GM19025 (cell line): ENCODE measurements at regions not wholly inside any gene's neighbourhood (a gene's known extent, or its start where the extent isn't known, plus 50 kb on each side); places are given as distances from the start of the nearest gene placed in this dataset.
"Not testable (repeated sequence)": the region's sequence is repeated elsewhere in the genome, so short reads cannot be mapped to it uniquely, and the experiment has no call there.

Experiments used
- ATAC-seq: cut with Tn5 transposase; IDR thresholded peaks from one replicate; pipeline ENCODE4 v1.9.1; 2021; ENCODE audit warnings: mild to moderate bottlenecking, low read depth, moderate library complexity; ENCODE audit not compliant: unreplicated experiment

DNA sequence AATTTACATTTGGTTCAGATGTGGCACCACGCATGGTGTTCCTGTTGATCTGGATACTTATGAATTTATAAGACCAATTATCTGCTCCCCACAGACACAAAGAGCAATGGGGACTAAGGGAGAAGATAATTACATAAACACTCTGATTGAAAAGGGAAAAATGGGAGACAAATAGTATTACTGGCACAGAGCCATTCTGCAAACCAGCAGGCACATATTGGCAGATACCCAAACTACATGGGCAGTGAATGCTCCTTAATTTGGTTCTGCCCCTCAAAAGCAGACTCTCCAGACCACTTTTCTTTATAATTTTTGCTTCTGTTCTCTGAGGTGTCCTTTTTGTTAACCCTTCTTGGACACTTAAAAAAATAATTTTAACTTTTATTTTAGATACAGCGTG lies 1674.2 kb downstream of the PCDH9 start:
- ATAC-seq: no peak

DNA sequence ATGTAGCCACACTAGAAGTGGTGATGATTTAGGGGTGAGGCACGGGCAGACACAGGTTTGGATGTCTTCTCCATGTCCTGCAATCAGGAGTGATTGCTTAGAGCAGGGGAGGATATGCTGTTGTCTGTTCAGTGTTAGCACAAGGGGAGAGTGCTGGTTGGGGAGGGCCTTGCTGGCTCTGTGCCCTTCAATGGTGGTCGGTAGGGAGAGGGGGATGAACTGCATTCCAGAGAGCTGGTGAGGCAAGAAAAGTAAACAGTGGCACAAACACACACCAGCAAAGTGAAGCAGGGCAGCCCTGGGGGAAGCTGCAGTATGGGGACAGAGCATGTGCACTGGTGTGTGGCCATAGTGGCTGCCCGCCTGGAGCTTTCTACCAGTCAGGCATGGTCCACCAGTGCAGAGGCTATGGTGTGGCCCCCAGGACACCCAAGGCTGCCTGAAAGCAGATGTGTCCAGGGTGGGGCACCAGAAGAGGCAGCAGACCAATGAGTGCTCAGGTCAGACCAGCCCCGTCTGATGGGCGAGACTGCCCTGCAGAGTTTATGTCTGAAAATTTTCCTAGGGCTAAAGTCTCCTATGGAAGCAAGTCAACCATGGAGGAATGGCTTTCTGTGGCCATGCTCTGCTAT lies 1676.9 kb downstream of the PCDH9 start:
- no peak for ATAC-seq

DNA sequence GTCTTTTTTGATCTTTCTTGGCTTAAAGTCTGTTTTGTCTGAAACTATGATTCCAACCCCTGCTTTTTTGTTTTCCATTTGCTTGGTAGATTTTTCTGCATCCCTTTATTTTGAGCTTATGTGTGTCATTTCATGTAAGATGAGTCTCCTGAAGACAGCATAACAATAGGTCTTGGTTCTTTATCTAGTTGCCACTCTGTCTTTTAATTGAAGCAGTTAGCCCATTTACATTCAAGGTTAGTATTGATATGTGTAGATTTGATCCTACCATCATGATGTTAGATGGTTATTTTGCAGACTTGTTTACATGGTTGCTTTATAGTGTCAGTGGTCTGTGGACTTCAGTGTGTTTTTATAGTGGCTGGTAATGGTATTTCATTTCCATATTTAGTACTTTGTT lies 1678.9 kb downstream of the PCDH9 start:
- ATAC-seq: no peak

DNA sequence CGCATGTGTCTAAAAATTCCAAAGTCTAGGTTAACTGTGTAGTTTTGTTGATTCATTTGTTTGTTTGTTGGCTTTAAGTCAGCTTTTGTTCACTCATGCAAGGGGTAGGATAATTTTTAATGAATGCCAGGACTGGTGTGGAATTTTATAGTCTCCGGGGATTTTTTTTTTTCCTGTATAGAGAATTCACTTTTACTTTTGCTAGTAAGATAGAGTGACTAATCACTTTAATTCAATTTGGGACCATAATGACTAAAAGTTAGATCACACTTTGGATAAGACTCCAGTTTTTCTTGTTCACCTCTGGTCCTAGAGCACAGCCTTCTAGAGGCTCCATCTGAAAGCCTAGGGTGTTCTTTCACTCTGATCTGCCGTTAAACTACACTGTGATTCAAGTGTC lies 1690.0 kb downstream of the PCDH9 start:
- no peak for ATAC-seq

DNA sequence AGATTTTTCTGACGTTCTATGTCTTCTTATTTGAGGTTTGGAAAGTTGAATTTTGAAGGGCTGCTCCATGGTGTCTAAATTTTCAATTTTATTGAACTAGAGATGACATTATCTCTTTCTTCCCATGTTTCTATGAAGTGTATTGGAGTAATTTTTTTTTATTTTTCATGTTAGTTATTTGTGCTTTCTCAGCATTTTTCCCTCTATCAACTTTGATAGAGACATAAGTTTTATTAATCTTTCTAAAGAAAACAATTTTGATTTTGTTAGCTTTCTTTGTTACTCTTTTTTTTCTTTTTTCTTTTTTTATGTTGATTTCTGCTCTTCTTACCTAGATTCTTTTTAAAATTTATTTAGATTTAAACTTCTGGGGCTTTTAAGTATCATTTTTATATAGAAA lies 1694.8 kb downstream of the PCDH9 start:
- ATAC-seq: no peak

DNA sequence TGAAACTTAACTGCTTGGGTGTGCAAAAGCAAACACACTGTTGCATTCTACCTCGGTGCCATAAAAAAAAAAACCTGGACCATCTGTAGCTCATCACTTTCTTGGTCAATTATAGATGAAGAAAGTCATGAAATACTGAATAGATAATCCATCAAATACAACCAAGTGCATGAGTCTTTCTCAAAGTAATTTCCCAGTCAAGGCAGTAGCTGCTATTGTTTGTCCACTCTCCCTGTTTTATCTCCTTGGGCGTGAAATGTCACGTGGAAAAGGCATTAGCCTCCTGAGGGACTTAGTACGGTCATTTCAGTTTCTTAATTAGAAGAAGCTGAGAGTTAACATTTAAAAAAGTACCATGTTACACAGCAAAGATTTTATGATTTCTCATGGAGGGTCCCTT lies 1697.9 kb downstream of the PCDH9 start:
- ATAC-seq: no peak

DNA sequence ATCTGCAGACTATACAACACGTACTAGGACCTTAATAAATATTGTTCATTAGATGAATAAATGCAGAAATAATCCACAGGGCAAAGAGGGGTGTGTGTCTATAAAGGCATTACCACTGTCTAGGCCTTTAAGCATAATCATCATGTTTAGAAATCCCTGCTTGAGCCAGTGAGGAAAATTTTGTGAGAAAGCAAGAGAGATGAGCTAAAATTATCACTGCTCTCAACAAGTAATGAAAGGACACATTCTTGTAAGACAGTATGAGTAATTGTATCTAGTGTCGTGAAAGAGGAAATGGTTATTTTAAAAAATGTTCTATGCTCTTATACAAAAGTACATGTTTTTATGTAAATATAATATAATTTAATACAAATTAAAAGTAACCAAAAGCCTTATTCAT lies 1699.4 kb downstream of the PCDH9 start:
- no peak for ATAC-seq

DNA sequence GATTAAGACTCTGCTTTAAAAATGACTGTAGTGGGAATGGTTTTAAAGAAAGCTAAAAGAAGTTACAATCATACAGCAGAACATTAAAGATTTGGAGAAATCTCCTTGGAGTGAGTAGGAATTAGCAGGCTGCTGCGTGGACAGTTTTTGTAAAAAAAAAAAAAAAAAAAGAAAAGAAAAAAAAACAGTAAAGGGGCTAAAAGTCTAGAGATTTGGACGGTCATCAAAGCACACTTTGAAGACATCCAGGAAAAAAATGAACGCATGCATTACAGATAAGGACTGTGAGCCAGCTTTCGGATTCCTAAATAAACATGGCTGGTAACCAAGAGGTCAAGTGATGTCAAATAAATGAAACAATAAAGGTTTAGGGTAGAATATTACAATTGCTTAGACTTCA lies 1700.6 kb downstream of the PCDH9 start:
- no peak for ATAC-seq

DNA sequence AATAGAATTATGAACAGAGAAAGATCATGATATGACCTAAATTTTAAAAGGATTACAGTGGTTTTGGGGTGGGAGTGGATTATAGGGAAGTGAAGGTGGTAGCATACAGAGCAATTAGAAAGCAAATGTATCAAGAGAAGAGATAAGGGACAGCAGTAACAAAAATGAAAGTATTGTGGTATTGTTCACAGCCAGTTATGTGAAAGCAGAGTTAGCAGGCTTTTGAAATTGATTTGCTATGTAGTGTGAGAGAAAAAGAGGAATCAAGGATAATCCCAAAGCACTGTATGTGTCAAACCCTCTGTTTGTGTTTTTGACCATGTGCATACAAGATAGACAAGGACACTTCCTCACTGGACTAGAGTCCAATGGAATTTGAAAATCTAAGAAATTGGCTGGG lies 1721.4 kb downstream of the PCDH9 start:
- ATAC-seq: no peak

DNA sequence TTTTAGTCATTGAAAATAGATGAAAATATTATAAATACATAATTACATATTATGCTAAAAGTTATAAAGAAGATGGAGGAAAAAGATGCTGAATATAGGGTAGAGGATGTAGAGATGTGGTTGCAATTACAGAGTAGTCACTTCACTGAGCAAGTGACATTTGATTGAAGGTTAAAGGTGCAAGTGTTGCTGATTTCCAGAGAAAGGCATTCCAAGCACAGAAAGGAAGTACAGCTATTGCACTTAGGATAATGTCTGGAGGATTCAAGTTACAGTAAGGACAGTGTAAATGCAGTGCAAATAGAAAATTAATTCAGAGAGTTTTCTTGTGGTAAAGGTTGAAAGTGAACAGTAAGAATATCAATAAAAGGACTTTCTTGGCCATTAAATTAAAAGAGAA lies 1721.8 kb downstream of the PCDH9 start:
- no peak for ATAC-seq

DNA sequence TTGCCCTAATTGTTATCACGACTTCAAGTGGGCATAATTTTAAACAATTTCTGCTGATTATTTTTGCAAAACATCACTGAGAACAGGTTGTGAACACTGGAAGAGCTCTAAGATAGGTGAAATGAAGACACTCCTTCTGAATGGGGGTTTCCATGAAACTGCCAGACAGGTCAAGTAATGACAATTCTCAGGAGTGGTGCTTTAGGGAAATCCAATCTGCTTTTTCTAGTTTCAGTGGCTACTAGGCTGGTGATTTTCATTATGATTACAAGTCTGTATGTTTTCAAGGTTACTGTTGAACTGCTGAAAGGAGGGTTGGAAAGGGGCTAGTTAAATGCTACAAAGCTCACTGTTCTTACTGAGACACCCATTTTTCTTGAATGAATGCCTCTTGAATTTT lies 1724.2 kb downstream of the PCDH9 start:
- no peak for ATAC-seq

DNA sequence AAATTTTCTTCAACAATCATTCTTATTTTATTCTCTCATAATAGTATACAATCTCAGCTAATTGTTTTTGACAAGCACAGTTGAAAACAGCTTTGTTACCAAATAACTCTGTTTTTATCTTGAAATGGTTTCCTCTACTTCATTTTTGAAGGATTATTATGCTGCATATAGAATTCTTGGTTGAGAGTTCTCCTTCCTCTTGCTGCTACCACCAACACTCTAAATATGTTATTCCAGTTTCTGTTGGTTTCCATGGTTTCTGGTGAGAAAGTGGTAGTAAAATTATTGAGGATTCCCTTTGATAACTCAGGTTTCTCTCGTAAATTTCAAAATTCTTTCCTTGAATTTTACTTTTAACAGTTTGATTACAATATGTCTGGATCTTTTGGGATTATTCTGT lies 1725.9 kb downstream of the PCDH9 start:
- ATAC-seq: no peak

DNA sequence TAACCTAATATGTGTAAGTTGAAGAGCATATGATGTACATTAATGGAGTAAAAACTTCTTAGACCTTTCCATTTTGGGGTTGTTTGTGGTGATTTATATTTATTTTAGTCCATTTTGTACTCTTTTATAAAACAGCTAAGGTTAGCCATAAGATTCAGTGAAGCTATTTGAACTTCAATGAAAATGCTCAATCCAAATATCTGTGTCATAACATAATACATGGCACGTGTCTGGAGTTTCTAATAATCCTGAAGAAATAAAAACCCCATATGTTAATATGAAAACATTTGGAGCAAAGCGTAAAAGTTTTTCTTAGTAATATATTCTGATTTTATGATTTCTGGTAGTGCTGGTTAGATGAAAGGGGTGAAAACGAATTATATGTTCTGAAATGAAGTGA lies 1729.7 kb downstream of the PCDH9 start:
- no peak for ATAC-seq

DNA sequence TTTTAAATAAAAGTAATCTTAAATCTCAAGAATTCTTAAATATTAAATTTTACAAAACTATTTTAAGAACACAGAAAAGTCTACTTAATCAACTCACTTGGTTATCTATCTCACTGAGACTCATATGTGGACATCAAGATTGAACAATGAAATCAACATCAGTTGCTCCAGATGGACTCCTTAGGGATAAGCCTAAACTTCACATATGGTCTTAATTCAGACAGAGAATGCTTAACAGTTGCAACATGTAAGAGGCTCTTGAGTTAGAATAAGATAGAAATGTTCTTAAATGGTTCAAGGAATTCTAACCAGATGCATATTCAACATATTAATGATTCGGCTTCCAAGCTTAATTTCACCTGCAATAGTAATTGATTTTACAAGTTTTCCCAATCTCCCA lies 1730.9 kb downstream of the PCDH9 start:
- no peak for ATAC-seq

DNA sequence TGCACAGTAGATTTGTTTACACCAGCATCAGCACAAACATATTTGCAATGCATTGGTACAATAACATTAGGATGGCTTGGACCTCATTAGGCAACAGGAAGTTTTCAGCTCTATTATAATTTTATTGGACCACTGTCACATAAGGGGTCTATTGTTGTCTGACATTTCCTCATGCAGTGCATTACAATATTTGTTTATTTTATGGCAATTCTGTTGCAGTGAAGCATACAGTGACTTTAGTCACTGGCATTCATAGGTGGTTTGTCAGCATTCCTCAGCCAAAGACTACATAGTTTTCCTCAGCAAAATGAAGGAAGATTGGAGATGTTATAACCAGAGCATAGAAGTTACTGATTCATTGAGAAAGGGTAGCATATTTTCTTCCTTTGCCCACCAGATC lies 1732.9 kb downstream of the PCDH9 start:
- no peak for ATAC-seq

DNA sequence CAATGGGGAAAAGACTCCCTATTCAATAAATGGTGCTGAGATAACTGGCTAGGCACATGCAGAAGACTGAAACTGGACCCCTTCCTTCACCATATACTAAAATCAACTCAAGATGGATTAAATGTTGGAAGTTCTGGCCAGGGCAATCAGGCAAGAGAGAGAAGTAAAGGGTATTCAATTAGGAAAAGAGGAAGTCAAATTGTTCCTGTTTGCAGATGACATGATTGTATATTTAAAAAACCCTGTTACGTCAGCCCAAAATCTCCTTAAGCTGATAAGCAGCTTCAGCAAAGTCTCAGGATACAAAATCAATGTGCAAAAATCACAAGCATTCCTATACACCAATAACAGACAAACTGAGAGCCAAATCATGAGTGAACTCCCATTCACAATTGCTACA lies 1739.4 kb downstream of the PCDH9 start:
- not testable (repeated sequence) for ATAC-seq

DNA sequence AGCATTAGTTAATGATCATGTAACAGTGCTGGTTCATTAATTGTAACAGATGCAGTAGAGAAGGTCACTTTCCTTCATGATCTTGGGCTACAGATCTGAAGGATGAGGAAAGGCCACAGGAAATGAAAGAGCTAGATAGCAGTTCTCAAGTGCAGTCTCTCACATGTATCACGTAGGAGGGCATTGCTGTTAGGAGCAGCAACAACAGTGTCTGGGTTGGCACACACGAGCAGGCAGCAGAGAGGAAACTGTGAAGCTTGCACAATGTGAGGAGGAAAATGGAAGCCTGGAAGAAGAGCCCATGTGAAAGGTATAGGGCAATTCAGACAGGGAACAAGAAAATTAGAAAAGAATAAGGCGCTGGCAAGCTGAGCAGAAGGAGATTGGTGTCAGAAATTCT lies 1741.5 kb downstream of the PCDH9 start:
- no peak for ATAC-seq

DNA sequence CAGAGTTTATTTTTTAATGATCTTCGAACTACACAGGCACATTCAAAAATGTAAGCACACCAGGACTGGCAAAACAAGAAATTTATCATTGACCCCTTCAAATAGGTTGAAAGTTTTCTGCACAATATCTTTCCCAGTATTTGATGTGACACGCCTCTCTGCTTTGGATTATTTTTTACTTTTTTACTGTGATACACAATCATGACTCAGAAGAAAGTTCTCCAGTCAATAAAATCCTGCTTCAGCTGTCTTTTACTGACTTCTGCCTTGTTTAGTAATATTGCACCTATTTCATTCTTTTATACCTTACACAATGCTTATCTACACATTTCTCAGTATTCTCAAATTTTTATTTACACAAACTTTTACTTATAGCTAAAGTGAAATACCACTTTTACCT lies 1750.4 kb downstream of the PCDH9 start:
- no peak for ATAC-seq

DNA sequence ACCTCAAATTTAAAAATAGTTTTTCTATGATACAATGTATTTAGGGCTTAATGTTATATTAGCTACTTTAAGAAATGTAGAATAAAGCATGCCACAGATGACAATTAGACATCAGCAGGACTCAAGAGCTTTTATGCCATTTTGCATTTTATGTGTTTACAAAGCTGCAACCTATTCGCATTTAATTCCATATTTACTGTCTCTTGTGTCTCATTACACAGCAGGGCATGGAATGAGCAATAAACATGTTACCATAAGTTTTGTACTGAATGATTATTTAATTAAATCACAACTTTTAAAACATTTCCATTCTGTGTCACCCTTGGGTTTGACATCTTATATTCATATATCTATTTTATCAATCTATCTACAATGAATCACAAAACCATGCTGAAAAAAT lies 1756.9 kb downstream of the PCDH9 start:
- ATAC-seq: no peak

DNA sequence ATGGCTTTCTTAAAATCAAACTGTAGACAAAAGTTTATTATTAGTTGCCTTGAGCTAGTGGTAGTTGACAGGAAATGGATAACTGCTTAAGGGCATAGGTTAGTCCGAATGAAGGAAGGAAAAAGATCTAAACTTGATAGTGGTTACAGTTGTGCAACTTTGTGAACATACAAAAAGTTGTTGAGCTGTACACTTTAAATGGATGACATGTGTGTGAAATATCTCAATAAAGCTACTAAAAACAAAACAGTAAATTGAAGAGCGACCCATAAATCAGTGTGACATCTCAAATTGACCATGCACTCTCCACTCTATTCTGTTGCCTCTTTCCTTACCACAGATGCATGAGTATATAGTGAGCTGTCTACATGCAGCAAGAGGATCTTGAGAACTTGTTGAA lies 1757.8 kb downstream of the PCDH9 start:
- no peak for ATAC-seq

DNA sequence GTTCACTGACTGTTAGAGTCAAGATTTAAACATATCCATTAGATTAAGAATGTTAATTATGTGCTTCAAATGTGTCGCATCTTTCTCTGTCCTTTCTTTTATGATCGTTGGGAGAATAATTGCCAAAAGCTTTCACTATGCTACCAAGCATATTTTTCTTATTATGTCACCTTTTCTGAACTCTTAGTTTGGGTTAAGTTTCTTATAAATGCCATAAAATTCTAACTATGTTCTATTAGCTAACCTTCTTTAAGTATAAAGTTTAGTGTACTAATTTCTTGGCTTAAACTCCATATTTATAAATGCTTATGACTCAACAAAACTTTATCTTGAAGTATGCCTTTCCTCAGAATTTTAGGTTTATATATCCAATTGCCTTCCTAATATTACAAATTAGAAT lies 1759.4 kb downstream of the PCDH9 start:
- no peak for ATAC-seq

DNA sequence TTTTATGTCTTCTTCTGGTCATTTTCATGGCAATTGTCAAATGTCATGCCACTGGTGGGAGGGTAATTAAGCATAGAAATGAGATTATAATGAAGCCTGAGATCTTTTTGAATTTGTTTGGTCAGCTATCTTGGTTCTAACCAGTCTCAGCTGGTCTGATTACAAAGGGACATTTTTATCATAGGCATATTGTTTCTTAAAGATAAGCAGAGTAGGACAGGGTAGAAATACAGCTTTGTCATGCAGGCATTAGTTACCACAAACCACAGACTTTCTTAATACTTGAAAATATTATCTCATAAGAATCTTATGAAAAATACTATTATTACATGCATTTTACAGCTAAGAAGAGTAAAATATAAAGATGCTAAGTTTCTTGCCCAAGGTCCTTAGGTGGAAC lies 1761.5 kb downstream of the PCDH9 start:
- no peak for ATAC-seq

DNA sequence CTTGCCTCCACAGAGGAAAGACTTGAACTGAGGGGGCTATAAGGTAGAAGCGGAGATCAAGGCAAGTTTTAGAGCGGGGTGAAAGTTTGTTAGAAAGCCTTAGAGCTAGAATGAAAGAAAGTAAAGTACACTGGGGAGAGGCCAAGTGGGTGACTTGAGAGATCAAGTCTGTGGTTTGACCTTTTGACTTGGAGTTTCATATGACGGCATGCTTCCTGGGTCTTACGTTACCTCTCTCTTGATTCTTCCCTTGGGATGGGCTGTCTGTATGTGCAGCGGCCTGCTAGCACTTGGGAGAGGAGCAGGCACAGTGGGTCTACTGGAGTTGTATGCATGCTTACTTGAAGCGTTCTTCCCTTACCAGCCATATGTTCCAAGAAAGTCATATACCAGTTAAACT lies 1768.5 kb downstream of the PCDH9 start:
- no peak for ATAC-seq
